KMS-11 (cell line): ENCODE measurements at regions not wholly inside any gene's neighbourhood (a gene's known extent, or its start where the extent isn't known, plus 50 kb on each side); places are given as distances from the start of the nearest gene placed in this dataset.

Experiments
- H2AFZ ChIP-seq: fragments of 200-600 bp; sonication (generic); 2 replicates; pipeline ENCODE4 v1.6.1; 2016; ENCODE audit warnings: antibody characterized with exemption, mixed run types, low read depth
- H3K27ac ChIP-seq: fragments of 200-600 bp; sonication (generic); 2 replicates; pipeline ENCODE4 v1.6.1; 2016; ENCODE audit warnings: mild to moderate bottlenecking, mixed run types
- H3K27me3 ChIP-seq: fragments of 200-600 bp; sonication (generic); 2 replicates; pipeline ENCODE4 v1.6.1; 2017; ENCODE audit warnings: mild to moderate bottlenecking, low read depth, mixed run types, moderate library complexity; ENCODE audit not compliant: insufficient read depth
- H3K36me3 ChIP-seq: fragments of 200-600 bp; sonication (generic); 2 replicates; pipeline ENCODE4 v1.6.1; 2017; ENCODE audit warnings: mild to moderate bottlenecking, mixed run types; ENCODE audit not compliant: insufficient read depth
- H3K4me1 ChIP-seq: fragments of 200-600 bp; sonication (generic); 2 replicates; pipeline ENCODE4 v1.6.1; 2016; ENCODE audit warnings: mild to moderate bottlenecking, low read depth, mixed run types; ENCODE audit not compliant: poor library complexity, severe bottlenecking
- H3K4me2 ChIP-seq: fragments of 200-600 bp; sonication (generic); 2 replicates; pipeline ENCODE4 v1.7.0; 2016; ENCODE audit warnings: mild to moderate bottlenecking, mixed run types
- H3K4me3 ChIP-seq: fragments of 200-600 bp; sonication (generic); IDR thresholded peaks from 2 replicates; pipeline ENCODE4 v1.6.1; 2017; ENCODE audit warnings: low read depth, low read length, mixed read lengths; ENCODE audit not compliant: insufficient read depth
- H3K79me2 ChIP-seq: fragments of 200-600 bp; sonication (generic); 2 replicates; pipeline ENCODE4 v1.6.1; 2016; ENCODE audit warnings: low read depth, mixed run types; ENCODE audit not compliant: insufficient read depth
- H3K9ac ChIP-seq: fragments of 200-600 bp; sonication (generic); 2 replicates; pipeline ENCODE4 v1.6.1; 2016; ENCODE audit warnings: mild to moderate bottlenecking, mixed run types
- H4K20me1 ChIP-seq: fragments of 200-600 bp; sonication (generic); 2 replicates; pipeline ENCODE4 v1.6.1; 2016; ENCODE audit warnings: mild to moderate bottlenecking, mixed run types; ENCODE audit not compliant: insufficient read depth
- CTCF ChIP-seq: fragments of 200-600 bp; sonication (generic); conservative IDR thresholded peaks from 2 replicates; pipeline ENCODE4 v1.6.1; 2017; ENCODE audit warnings: low read depth, mild to moderate bottlenecking, antibody characterized with exemption, low read length, moderate library complexity, mixed read lengths

- Histone ChIP-seq H4K20me1 (no peaks in the 10 kb centered on the region), H3K4me2 (no peak overlapping the region), H3K36me3 (no peaks in the 10 kb centered on the region), H3K79me2 (no peaks in the 10 kb centered on the region), H3K27me3 (no peaks in the 10 kb centered on the region), H3K27ac (no peak overlapping the region), H2AFZ (no peak overlapping the region), H3K9ac (no peak overlapping the region), H3K4me3 (no peak overlapping the region), H3K4me1 (no peaks in the 10 kb centered on the region)
- no peak for TF ChIP-seq CTCF
Observed at GRCh38 chr2:198905881-198906612, 551.7 kb downstream of the SATB2 start.

GRCh38 chr2:198901894-198902293 lies 555.8 kb downstream of the SATB2 start:
- Histone ChIP-seq H3K27me3 (no peaks in the 10 kb centered on the region), H3K79me2 (no peaks in the 10 kb centered on the region), H3K4me3 (no peak overlapping the region)

GRCh38 chr2:198900141-198900540 lies 557.6 kb downstream of the SATB2 start:
- Histone ChIP-seq H2AFZ (no peak overlapping the region), H4K20me1 (no peaks in the 10 kb centered on the region), H3K4me3 (no peak overlapping the region), H3K27me3 (no peaks in the 10 kb centered on the region), H3K4me2 (no peak overlapping the region), H3K9ac (no peak overlapping the region), H3K27ac (no peak overlapping the region), H3K4me1 (no peaks in the 10 kb centered on the region), H3K36me3 (no peaks in the 10 kb centered on the region), H3K79me2 (no peaks in the 10 kb centered on the region)
- TF ChIP-seq CTCF, result no peak

More at GRCh38 chr2:198901894-198902293, 555.8 kb downstream of the SATB2 start:
- Histone ChIP-seq H4K20me1 (no peaks in the 10 kb centered on the region), H3K9ac (no peak overlapping the region), H3K36me3 (no peaks in the 10 kb centered on the region), H3K4me1 (no peaks in the 10 kb centered on the region), H3K27ac (no peak overlapping the region), H3K4me2 (no peak overlapping the region), H2AFZ (no peak overlapping the region)
- TF ChIP-seq CTCF, result no peak

- Histone ChIP-seq H4K20me1 (no peaks in the 10 kb centered on the region), H3K4me1 (no peaks in the 10 kb centered on the region), H3K4me2 (no peak overlapping the region), H3K79me2 (no peaks in the 10 kb centered on the region), H3K4me3 (no peak overlapping the region), H3K36me3 (no peaks in the 10 kb centered on the region), H3K27me3 (no peaks in the 10 kb centered on the region), H3K27ac (no peak overlapping the region), H3K9ac (no peak overlapping the region), H2AFZ (no peak overlapping the region)
- no peak for TF ChIP-seq CTCF
Observed at GRCh38 chr2:198890490-198890889, 567.2 kb downstream of the SATB2 start.
